HG02970 (cell line): ENCODE measurements at regions not wholly inside any gene's neighbourhood (a gene's known extent, or its start where the extent isn't known, plus 50 kb on each side); places are given as distances from the start of the nearest gene placed in this dataset.

Source experiments
- ATAC-seq: cut with Tn5 transposase; IDR thresholded peaks from one replicate; pipeline ENCODE4 v1.9.1; 2021; ENCODE audit warnings: mild to moderate bottlenecking, moderate library complexity, moderate number of reproducible peaks; ENCODE audit not compliant: unreplicated experiment, low FRiP score

GRCh38 chr6:28729501-28730402 is 194.0 kb downstream of the TRIM27 start:
- no peak for ATAC-seq

GRCh38 chr6:28732052-28732451 is 191.7 kb downstream of the TRIM27 start:
- no peak for ATAC-seq

- no peak for ATAC-seq
Measured at GRCh38 chr6:28734443-28734959, 189.3 kb downstream of the TRIM27 start.

GRCh38 chr6:28736121-28736520 is 187.7 kb downstream of the TRIM27 start:
- ATAC-seq, result no peak

- no peak for ATAC-seq
Measured at GRCh38 chr6:28737750-28738395, 185.9 kb downstream of the TRIM27 start.

GRCh38 chr6:28738396-28738765 is 185.4 kb downstream of the TRIM27 start:
- ATAC-seq, result no peak

- ATAC-seq, result no peak
Measured at GRCh38 chr6:28741363-28741762, 182.4 kb downstream of the TRIM27 start.

GRCh38 chr6:28742668-28743270 is 181.0 kb downstream of the TRIM27 start:
- no peak for ATAC-seq

- ATAC-seq, result no peak
Measured at GRCh38 chr6:28743271-28743789, 180.5 kb downstream of the TRIM27 start.

- ATAC-seq, result no peak
Measured at GRCh38 chr6:28747083-28747630, 176.6 kb downstream of the TRIM27 start.

- ATAC-seq, result no peak
Measured at GRCh38 chr6:28747631-28748157, 176.1 kb downstream of the TRIM27 start.

GRCh38 chr6:28748192-28748591 is 175.6 kb downstream of the TRIM27 start:
- ATAC-seq, result no peak

- no peak for ATAC-seq
Measured at GRCh38 chr6:28750926-28751458, 172.8 kb downstream of the TRIM27 start.

- ATAC-seq, result no peak
Measured at GRCh38 chr6:28751514-28751913, 172.3 kb downstream of the TRIM27 start.

- ATAC-seq, result no peak
Measured at GRCh38 chr6:28751963-28752350, 171.8 kb downstream of the TRIM27 start.

- ATAC-seq, result no peak
Measured at GRCh38 chr6:28757429-28758045, 166.2 kb downstream of the TRIM27 start.

GRCh38 chr6:28758046-28758817 is 165.6 kb downstream of the TRIM27 start:
- no peak for ATAC-seq

- no peak for ATAC-seq
Measured at GRCh38 chr6:28758818-28759235, 165.0 kb downstream of the TRIM27 start.
